A549 (cell line): ENCODE measurements at regions not wholly inside any gene's neighbourhood (a gene's known extent, or its start where the extent isn't known, plus 50 kb on each side); places are given as distances from the start of the nearest gene placed in this dataset.

Experiments
- ATAC-seq, 2 experiments: fragments of 200-7000 bp in 1 of 2; fragments of >200 bp in 1 of 2; cut with Nextera tagmentation in 1 of 2; cut with Tn5 transposase in 1 of 2; 3 replicates each; pipeline versions ENCODE4 v1.8.0 to v1.9.1; 2018 to 2020; ENCODE audit warnings: mild to moderate bottlenecking in 1 of 2, moderate library complexity in 1 of 2
- CTCF ChIA-PET: fragments of 300-600 bp; sonication (Branson Sonifier 250); formaldehyde crosslinking; extraction: SDS; loops from one replicate; lab custom pipeline; 2021; ENCODE audit warnings: antibody characterized with exemption, inconsistent platforms; lab: Yijun Ruan, JAX
- POLR2A ChIA-PET: fragments of 350-600 bp; formaldehyde crosslinking; extraction: SDS; loops from one replicate; lab custom pipeline; 2021; ENCODE audit warnings: antibody characterized with exemption, inconsistent platforms; lab: Yijun Ruan, JAX
- DNase-seq, 2 experiments: peaks; one replicate each; pipeline versions ENCODE4 v3.0.0 to v3.0.0-alpha.2; 2011 to 2016; ENCODE audit warnings: low read depth in 1 of 2, low spot score in 1 of 2
- FAIRE-seq: peaks from 2 replicates; lab custom pipeline; 2011; peaks lifted over from hg19 to GRCh38; lab: Jason Lieb, UNC
- H3K27ac ChIP-seq, 2 experiments: fragments of >200 bp; sonication (Bioruptor Twin); formaldehyde crosslinking; 3 replicates each; pipeline ENCODE4 v1.5.1; 2016 to 2017
- H3K4me1 ChIP-seq: fragments of >200 bp; sonication (Bioruptor Twin); formaldehyde crosslinking; 3 replicates; pipeline ENCODE4 v1.6.1; 2016
- H3K4me2 ChIP-seq: fragments of >200 bp; sonication (Bioruptor Twin); formaldehyde crosslinking; 3 replicates; pipeline ENCODE4 v1.6.1; 2016
- H3K4me3 ChIP-seq: fragments of >200 bp; sonication (Bioruptor Twin); formaldehyde crosslinking; 3 replicates; pipeline ENCODE4 v1.5.1; 2016
- H3K9me3 ChIP-seq: fragments of >200 bp; sonication (Bioruptor Twin); formaldehyde crosslinking; 3 replicates; pipeline ENCODE4 v1.6.1; 2016
- CBX2 ChIP-seq: fragments of 200-600 bp; sonication (generic); IDR thresholded peaks from 2 replicates; pipeline ENCODE4 v1.6.1; 2016; ENCODE audit warnings: low read depth, mild to moderate bottlenecking, borderline replicate concordance
- CBX8 ChIP-seq: fragments of 200-600 bp; sonication (generic); IDR thresholded peaks from 2 replicates; pipeline ENCODE4 v1.6.1; 2016
- CEBPB ChIP-seq, 2 experiments: fragments of >200 bp in 1 of 2; sonication (Bioruptor Twin) in 1 of 2; formaldehyde crosslinking in 1 of 2; IDR thresholded peaks; 2 replicates each; pipeline ENCODE4 v1.6.1; 2012 to 2016
- CHD2 ChIP-seq: fragments of 150-350 bp; IDR thresholded peaks from 2 replicates; pipeline ENCODE4 v1.6.1; 2014; ENCODE audit warnings: low read length; ENCODE audit not compliant: partially characterized antibody
- CHD4 ChIP-seq: fragments of 200-600 bp; sonication (generic); IDR thresholded peaks from 2 replicates; pipeline ENCODE4 v1.6.1; 2016; ENCODE audit warnings: antibody characterized with exemption, mild to moderate bottlenecking, borderline replicate concordance
- ESRRA ChIP-seq: fragments of 150-350 bp; IDR thresholded peaks from 2 replicates; pipeline ENCODE4 v1.6.1; 2014; ENCODE audit warnings: mild to moderate bottlenecking, low read length, borderline replicate concordance
- HDAC2 ChIP-seq: fragments of 200-600 bp; sonication (generic); IDR thresholded peaks from 2 replicates; pipeline ENCODE4 v1.6.1; 2016
- HOXB13 ChIP-seq: fragments of 250-450 bp; sonication (Bioruptor Pico); IDR thresholded peaks from 2 replicates; pipeline ENCODE4 v1.5.0; 2020; ENCODE audit warnings: low read depth, mild to moderate bottlenecking, moderate library complexity
- JUN ChIP-seq, 2 experiments: fragments of >200 bp; sonication (Bioruptor Twin); formaldehyde crosslinking; IDR thresholded peaks; 2 replicates in 1 of 2; 3 replicates in 1 of 2; pipeline ENCODE4 v1.6.1; 2016 to 2017
- JUNB ChIP-seq: fragments of >200 bp; sonication (Bioruptor Twin); formaldehyde crosslinking; IDR thresholded peaks from 2 replicates; pipeline ENCODE4 v1.6.1; 2016
- MAFK ChIP-seq: fragments of 450-650 bp; IDR thresholded peaks from 2 replicates; pipeline ENCODE4 v1.6.1; 2014; ENCODE audit not compliant: partially characterized antibody
- MAZ ChIP-seq: fragments of 150-350 bp; IDR thresholded peaks from 2 replicates; pipeline ENCODE4 v1.6.1; 2014; ENCODE audit warnings: antibody characterized with exemption, low read depth, low read length, borderline replicate concordance
- MYC ChIP-seq: IDR thresholded peaks from 2 replicates; pipeline ENCODE4 v1.6.1; 2012; ENCODE audit warnings: mild to moderate bottlenecking, inconsistent platforms, low read length, improper control_type of control experiment, borderline replicate concordance
- NFE2L2 ChIP-seq: fragments of 150-350 bp; conservative IDR thresholded peaks from 2 replicates; pipeline ENCODE4 v1.6.1; 2014; ENCODE audit warnings: low read length
- NPAS2 ChIP-seq: fragments of 250-450 bp; sonication (Bioruptor Pico); IDR thresholded peaks from 2 replicates; pipeline ENCODE4 v1.8.0; 2022; ENCODE audit warnings: mild to moderate bottlenecking, moderate library complexity, borderline replicate concordance
- PBX3 ChIP-seq: IDR thresholded peaks from 2 replicates; pipeline ENCODE4 v1.6.1; 2012
- PHF8 ChIP-seq: fragments of 200-600 bp; sonication (generic); IDR thresholded peaks from 2 replicates; pipeline ENCODE4 v1.6.1; 2016; ENCODE audit warnings: low read depth, mild to moderate bottlenecking, antibody characterized with exemption, moderate library complexity, borderline replicate concordance
- RARB ChIP-seq: fragments of 250-450 bp; sonication (Bioruptor Pico); IDR thresholded peaks from 2 replicates; pipeline ENCODE4 v1.8.0; 2021; ENCODE audit warnings: mild to moderate bottlenecking, moderate library complexity
- RCOR1 ChIP-seq: fragments of 150-350 bp; IDR thresholded peaks from 2 replicates; pipeline ENCODE4 v1.6.1; 2014; ENCODE audit warnings: antibody characterized with exemption, low read length, low read depth
- RNF2 ChIP-seq: fragments of 200-600 bp; sonication (generic); IDR thresholded peaks from 2 replicates; pipeline ENCODE4 v1.6.1; 2016; ENCODE audit warnings: low read depth, mild to moderate bottlenecking, antibody characterized with exemption, moderate library complexity, borderline replicate concordance
- SMC3 ChIP-seq: fragments of >200 bp; sonication (Bioruptor Twin); formaldehyde crosslinking; IDR thresholded peaks from 3 replicates; pipeline ENCODE4 v1.6.1; 2018; ENCODE audit warnings: inconsistent platforms
- SREBF2 ChIP-seq: fragments of 450-650 bp; IDR thresholded peaks from 2 replicates; pipeline ENCODE4 v1.6.1; 2014; ENCODE audit warnings: mild to moderate bottlenecking, moderate library complexity
- TP53 ChIP-seq: fragments of 250-450 bp; sonication (Bioruptor Pico); IDR thresholded peaks from 2 replicates; pipeline ENCODE4 v1.5.0; 2021; ENCODE audit warnings: mild to moderate bottlenecking, moderate library complexity
- USF2 ChIP-seq: fragments of 450-650 bp; IDR thresholded peaks from 2 replicates; pipeline ENCODE4 v1.6.1; 2014; ENCODE audit warnings: antibody characterized with exemption
- ZFP36 ChIP-seq: fragments of 450-650 bp; IDR thresholded peaks from 2 replicates; pipeline ENCODE4 v1.6.1; 2014; ENCODE audit warnings: borderline replicate concordance; ENCODE audit not compliant: partially characterized antibody
- ZNF302 ChIP-seq: fragments of 250-450 bp; sonication (Bioruptor Pico); IDR thresholded peaks from 2 replicates; pipeline ENCODE4 v1.9.0; 2021; ENCODE audit warnings: inconsistent platforms, mild to moderate bottlenecking, moderate library complexity
- ZSCAN20 ChIP-seq: fragments of 250-450 bp; sonication (Bioruptor Pico); IDR thresholded peaks from 2 replicates; pipeline ENCODE4 v1.8.0; 2022; ENCODE audit warnings: mild to moderate bottlenecking, moderate library complexity
- WGBS: methylation state at CpG from one replicate; pipeline ENCODE4 v1.1.6; 2017; ENCODE audit errors: missing lambda C conversion rate; 5-methylcytosine and 5-hydroxymethylcytosine counted together

GRCh38 chr1:208303743-208304712 is 59.8 kb upstream of the PLXNA2 start:
- Histone ChIP-seq H3K27ac (no peak overlapping the region), H3K4me2 (no peak overlapping the region), H3K9me3 (no peaks in the 10 kb centered on the region), H3K4me3 (no peak overlapping the region), H3K4me1 (no peaks in the 10 kb centered on the region)
- no peak for TF ChIP-seq CHD4
- TF ChIP-seq RCOR1 = no peak
- TF ChIP-seq PHF8 = no peak
- no peak for TF ChIP-seq NPAS2 (CRISPR knock-in tag)
- TF ChIP-seq NFE2L2 = no peak
- no peak for TF ChIP-seq SREBF2
- no peak for TF ChIP-seq ESRRA
- no peak for TF ChIP-seq CEBPB (IDR thresholded peaks at IDR 0.05)
- TF ChIP-seq PBX3 = no peak
- TF ChIP-seq HDAC2 = no peak
- TF ChIP-seq CBX2 = no peak
- TF ChIP-seq SMC3 = no peak
- no peak for TF ChIP-seq ZNF302 (CRISPR knock-in tag)
- TF ChIP-seq JUNB = no peak
- no peak for TF ChIP-seq TP53
- no peak for TF ChIP-seq CHD2
- TF ChIP-seq HOXB13 (CRISPR knock-in tag) = no peak
- no peak for TF ChIP-seq CBX8
- no peak for TF ChIP-seq RARB (CRISPR knock-in tag)
- TF ChIP-seq MAFK = no peak
- FAIRE-seq = no peak
- 2% methylated on average over 8 of the region's 8 CpGs for WGBS
- no peak for DNase-seq
- POLR2A ChIA-PET = no interaction called here
- ATAC-seq = no peak
- CTCF ChIA-PET = no interaction called here

GRCh38 chr1:208308221-208308620 is 64.0 kb upstream of the PLXNA2 start:
- Histone ChIP-seq H3K4me1 (no peaks in the 10 kb centered on the region), H3K4me2 (no peak overlapping the region), H3K9me3 (no peaks in the 10 kb centered on the region), H3K4me3 (no peak overlapping the region), H3K27ac (no peak overlapping the region)
- no peak for ATAC-seq
- FAIRE-seq = no peak
- ChIA-PET POLR2A (no interaction called here), CTCF (no interaction called here)
- 33% methylated on average over 3 of the region's 3 CpGs for WGBS
- peak; percentile 78 for TF ChIP-seq MAFK
- TF ChIP-seq PBX3 = no peak
- no peak for TF ChIP-seq MYC
- TF ChIP-seq NFE2L2 = no peak
- TF ChIP-seq ZSCAN20 = no peak
- TF ChIP-seq SREBF2 = no peak
- no peak for DNase-seq

- no peak overlapping the region for H3K27ac ChIP-seq
- no peak overlapping the region for H3K4me3 ChIP-seq
- CTCF ChIA-PET = no interaction called here
- ATAC-seq = no peak
- POLR2A ChIA-PET = no interaction called here
- no peak for FAIRE-seq
- no peaks in the 10 kb centered on the region for H3K9me3 ChIP-seq
- WGBS = 12% methylated on average over 7 of the region's 7 CpGs
- H3K4me2 ChIP-seq = no peak overlapping the region
- no peaks in the 10 kb centered on the region for H3K4me1 ChIP-seq
- no peak for DNase-seq
- TF ChIP-seq RNF2 = no peak
- TF ChIP-seq ZFP36 = no peak
- TF ChIP-seq HOXB13 (CRISPR knock-in tag) = no peak
- TF ChIP-seq JUN (IDR thresholded peaks at IDR 0.05) = no peak
- TF ChIP-seq MAZ = no peak
- TF ChIP-seq USF2 = no peak
- no peak for TF ChIP-seq CEBPB (IDR thresholded peaks at IDR 0.05)
Measured at GRCh38 chr1:208309771-208310170, 65.6 kb upstream of the PLXNA2 start.
